Stomach smooth muscle (tissue), 2 donors: ENCODE measurements at regions not wholly inside any gene's neighbourhood (a gene's known extent, or its start where the extent isn't known, plus 50 kb on each side); places are given as distances from the start of the nearest gene placed in this dataset.

Experiments used
- H3K27ac ChIP-seq: one replicate; pipeline ENCODE4 v1.7.0; 2013; ENCODE audit warnings: mild to moderate bottlenecking, low read length, inconsistent platforms
- H3K27me3 ChIP-seq, 2 donors: one replicate each; pipeline ENCODE4 v1.7.0; 2013; ENCODE audit warnings: low read length in 2 of 2; ENCODE audit not compliant: insufficient read depth in 2 of 2, control insufficient read depth in 1 of 2
- H3K36me3 ChIP-seq, 2 donors: one replicate each; pipeline ENCODE4 v1.7.0; 2013; ENCODE audit warnings: low read length in 2 of 2; ENCODE audit not compliant: control insufficient read depth in 2 of 2, insufficient read depth in 2 of 2
- H3K4me1 ChIP-seq: one replicate; pipeline ENCODE4 v1.7.0; 2013; ENCODE audit warnings: low read length; ENCODE audit not compliant: control insufficient read depth, insufficient read depth
- H3K4me3 ChIP-seq, 2 donors: one replicate each; pipeline ENCODE4 v1.7.0; 2013; ENCODE audit warnings: low read length in 2 of 2
- H3K9ac ChIP-seq, 2 donors: one replicate each; pipeline ENCODE4 v1.7.0; 2013; ENCODE audit warnings: low read length in 2 of 2, mild to moderate bottlenecking in 1 of 2
- H3K9me3 ChIP-seq, 2 donors: one replicate each; pipeline ENCODE4 v1.7.0; 2013; ENCODE audit warnings: low read length in 2 of 2; ENCODE audit not compliant: control insufficient read depth in 2 of 2
- donor health status: healthy.
- donor health status: Pancreatic carcinoma.

DNA sequence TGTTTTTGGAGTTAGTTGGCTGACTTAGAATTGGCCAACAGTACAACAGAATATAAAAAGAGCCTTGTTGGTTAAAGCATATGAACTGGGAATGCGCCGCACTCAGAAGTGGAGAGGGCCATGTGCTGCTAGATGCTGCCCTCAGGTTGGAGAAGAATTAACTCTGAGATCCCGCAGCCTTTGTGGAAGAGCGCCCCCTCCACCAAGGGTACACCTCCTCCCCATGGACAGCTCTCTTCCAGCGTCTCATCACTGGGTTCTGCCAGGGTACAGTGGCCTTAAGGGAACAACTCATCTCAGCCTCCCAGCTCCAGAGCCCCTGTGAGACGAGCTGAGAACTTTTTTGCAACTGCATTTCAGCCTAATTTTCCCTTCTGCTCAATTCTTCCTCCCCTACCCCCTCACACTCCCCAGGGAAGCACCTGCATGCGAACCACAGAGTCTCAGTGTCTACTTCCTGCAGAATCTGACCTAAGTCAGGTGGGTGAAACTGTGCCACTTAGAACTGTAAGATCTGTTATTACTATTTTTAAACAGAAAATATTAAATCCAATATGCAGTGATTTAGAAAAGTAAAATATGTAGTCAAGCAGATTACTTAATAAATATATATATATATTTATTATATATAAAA is 380.6 kb downstream of the RAB28 start:
- no peak overlapping the region for H3K27ac ChIP-seq
- H3K9ac ChIP-seq: no peak overlapping the region
- H3K27me3 ChIP-seq: no peaks in the 10 kb centered on the region
- H3K36me3 ChIP-seq: no peaks in the 10 kb centered on the region
- H3K4me1 ChIP-seq: no peaks in the 10 kb centered on the region
- H3K9me3 ChIP-seq: no peaks in the 10 kb centered on the region
- H3K4me3 ChIP-seq: no peak overlapping the region

DNA sequence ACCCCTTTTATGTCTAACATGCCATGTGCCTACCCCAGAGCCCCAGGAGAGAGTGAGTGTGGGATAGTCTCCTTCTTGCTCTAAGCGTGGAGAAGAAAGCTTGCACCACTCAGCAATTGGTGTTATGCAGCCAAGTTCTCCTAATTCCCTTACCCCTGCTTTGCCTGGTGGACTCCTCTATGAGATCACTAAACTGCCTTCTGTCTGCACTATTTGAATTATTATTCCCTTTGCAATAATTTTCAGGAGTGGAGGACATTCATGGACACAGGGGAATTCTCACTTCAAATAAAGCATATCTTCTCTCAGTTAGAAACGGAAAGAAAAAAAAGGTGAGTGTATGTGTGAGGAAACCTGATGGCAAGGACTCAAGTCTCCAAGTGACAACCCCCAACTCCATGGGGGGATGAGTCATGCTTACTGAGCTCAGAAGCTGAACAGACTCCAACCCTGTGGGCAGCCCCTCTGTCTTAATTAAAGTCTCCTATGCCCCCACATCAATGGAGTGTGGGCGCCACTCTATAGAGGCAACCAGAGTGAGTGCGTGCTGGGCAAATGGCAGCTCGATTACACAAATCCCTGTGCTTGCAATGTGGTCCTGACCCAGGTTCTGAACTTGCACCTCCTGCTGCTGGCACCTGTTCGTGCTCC is 381.9 kb downstream of the RAB28 start:
- H3K36me3 ChIP-seq: no peaks in the 10 kb centered on the region
- H3K27ac ChIP-seq: no peak overlapping the region
- H3K9ac ChIP-seq: no peak overlapping the region
- H3K4me1 ChIP-seq: no peaks in the 10 kb centered on the region
- no peaks in the 10 kb centered on the region for H3K9me3 ChIP-seq
- H3K27me3 ChIP-seq: no peaks in the 10 kb centered on the region
- H3K4me3 ChIP-seq: no peak overlapping the region

DNA sequence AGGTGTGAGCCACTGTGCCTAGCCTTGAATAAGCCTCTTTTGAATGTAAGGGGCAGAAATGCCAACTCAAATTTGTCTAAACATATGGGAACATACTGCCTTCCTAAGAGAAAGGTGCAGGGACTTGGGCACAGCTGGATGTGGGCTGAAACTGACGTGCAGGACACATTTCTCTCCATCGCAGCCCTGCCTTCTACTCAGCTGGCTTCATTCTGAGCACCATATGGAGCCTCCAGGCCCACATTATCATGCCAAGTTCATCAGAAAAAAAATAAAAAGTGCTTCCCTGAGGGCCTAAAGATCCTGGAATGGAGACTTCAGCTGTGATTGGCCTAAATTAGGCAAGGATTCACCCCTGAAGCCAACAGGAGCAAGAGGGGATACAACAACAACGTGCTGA is 386.2 kb downstream of the RAB28 start:
- H3K27ac ChIP-seq: no peak overlapping the region
- no peaks in the 10 kb centered on the region for H3K36me3 ChIP-seq
- H3K9me3 ChIP-seq: no peaks in the 10 kb centered on the region
- H3K4me1 ChIP-seq: no peaks in the 10 kb centered on the region
- no peaks in the 10 kb centered on the region for H3K27me3 ChIP-seq
- no peak overlapping the region for H3K9ac ChIP-seq
- no peak overlapping the region for H3K4me3 ChIP-seq

DNA sequence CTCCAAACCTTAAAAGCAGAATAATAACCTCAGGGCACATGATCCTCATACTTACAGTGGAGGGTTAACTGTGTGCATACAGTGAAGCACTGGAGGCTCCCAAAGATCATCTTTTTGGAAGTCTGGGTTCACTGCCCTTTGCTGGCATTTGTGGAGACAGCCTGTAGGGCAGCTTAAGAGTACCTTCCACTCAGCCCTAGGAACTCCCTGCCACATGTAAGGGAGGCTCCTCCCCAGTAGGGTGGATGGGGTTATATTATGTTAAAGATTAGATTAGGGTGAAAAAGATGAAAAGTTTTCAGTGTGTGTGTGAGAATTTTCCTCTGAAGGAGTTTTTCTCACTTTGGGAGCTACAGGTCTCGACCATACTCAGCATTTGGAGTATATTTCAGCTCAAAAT is 388.4 kb downstream of the RAB28 start:
- Histone ChIP-seq H3K9me3 (no peaks in the 10 kb centered on the region), H3K4me3 (no peak overlapping the region), H3K4me1 (no peaks in the 10 kb centered on the region), H3K27ac (no peak overlapping the region), H3K9ac (no peak overlapping the region), H3K36me3 (no peaks in the 10 kb centered on the region), H3K27me3 (no peaks in the 10 kb centered on the region)

DNA sequence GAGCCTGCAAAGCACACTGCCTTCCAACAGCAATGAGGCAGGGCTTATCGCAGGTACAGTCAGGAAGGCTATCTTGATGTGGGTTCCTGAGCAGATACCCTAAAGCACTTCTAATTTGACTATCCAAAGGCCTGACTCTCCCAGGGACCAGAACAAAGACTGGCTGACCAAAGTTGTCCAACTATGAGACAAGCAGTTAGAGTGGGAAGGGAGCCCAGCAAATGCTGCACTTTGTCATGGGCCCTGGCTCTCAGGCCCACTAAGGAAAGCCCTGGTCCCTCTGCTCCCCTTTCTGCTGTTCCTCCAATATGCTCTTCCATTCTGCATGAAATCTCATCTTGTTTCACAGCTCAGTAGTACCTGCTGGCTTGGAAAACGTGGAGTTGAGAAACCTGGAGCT is 391.0 kb downstream of the RAB28 start:
- no peak overlapping the region for H3K27ac ChIP-seq
- H3K9ac ChIP-seq: no peak overlapping the region
- no peaks in the 10 kb centered on the region for H3K9me3 ChIP-seq
- no peaks in the 10 kb centered on the region for H3K36me3 ChIP-seq
- no peaks in the 10 kb centered on the region for H3K27me3 ChIP-seq
- peaks cover 7% of the 10 kb centered on the region for H3K4me1 ChIP-seq
- no peak overlapping the region for H3K4me3 ChIP-seq

DNA sequence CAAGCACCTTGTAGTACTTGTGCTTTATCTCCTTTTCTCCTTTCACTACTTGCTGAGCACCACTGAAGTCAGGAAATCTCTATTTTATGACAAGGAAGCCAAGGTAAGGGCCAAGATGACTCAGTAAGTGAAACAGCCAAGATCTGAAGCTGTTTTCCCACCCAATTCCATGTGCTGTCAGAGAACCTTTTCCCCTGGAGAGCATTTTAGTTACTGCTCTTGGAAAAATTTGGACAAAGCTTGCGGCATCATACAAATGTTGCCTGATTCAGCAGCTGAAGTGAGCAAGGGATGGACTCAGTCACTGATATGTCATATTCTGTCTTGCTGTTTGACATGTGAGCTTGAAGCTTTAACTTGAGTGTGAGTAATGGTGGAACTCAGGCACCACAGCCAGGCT is 391.4 kb downstream of the RAB28 start:
- no peak overlapping the region for H3K4me3 ChIP-seq
- no peaks in the 10 kb centered on the region for H3K36me3 ChIP-seq
- H3K4me1 ChIP-seq: peaks cover 7% of the 10 kb centered on the region
- no peak overlapping the region for H3K9ac ChIP-seq
- no peak overlapping the region for H3K27ac ChIP-seq
- H3K9me3 ChIP-seq: no peaks in the 10 kb centered on the region
- no peaks in the 10 kb centered on the region for H3K27me3 ChIP-seq

DNA sequence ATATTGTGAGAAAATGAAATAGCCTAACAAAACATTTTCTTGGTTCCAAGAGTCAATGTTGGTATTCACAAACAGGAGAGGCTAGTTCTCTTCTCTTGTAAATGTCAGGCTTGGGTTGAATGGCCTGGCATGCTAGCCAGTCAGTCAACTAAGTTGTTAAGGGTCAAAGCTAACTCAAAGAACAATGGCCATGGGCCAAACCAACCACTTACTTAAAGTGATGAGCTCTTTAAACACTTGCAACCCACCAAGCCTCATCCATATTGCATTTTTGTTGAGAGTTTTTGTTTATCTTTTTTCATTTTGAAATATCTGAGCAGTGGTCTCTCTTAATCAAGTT is 394.5 kb downstream of the RAB28 start:
- Histone ChIP-seq H3K9me3 (no peaks in the 10 kb centered on the region), H3K36me3 (no peaks in the 10 kb centered on the region), H3K4me1 (peaks cover 7% of the 10 kb centered on the region), H3K27me3 (no peaks in the 10 kb centered on the region), H3K27ac (no peak overlapping the region), H3K4me3 (no peak overlapping the region), H3K9ac (no peak overlapping the region)

DNA sequence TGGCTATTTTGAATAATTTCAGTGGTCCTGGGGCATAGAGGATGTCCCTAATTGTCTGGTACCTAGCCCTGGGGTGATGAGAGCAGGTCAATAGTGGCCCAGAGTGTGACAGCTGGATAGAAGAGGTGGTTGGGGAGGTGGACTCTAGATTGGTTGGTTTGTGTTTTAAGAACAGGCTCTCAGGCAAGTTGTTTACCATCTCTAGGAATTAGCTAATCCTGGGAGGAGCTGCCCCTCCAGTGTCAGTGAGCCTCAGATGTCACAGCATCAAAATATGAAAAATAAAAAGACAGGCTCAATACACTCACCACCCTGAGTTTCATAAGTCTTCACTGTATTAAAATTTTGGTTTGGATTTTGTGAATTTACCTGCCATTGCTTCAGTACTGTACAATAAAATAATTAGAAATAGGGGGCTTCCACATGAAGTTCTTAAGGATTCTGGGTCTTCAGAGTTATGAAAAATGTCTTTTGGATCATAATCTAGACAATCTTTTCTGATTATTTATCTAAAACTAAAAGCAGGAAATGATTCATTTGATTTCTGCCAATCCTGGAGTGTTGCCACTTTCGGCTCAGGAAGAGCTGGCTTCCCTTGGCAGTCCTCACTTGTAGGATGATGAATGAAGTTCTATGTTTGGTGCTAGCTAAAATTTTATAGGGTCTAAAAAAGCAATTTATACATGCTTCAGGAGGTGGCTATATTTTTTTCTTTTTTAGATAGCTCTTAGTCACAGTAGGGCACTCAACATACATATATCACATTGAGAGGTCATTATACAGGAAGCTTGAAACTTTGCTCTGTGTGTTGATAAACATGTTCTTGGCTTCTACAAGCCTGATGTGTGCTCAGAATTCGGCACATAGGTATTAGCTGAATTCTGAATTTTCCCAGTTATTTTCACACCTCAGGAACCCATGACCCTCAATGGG is 395.1 kb downstream of the RAB28 start:
- Histone ChIP-seq H3K27me3 (no peaks in the 10 kb centered on the region), H3K9me3 (no peaks in the 10 kb centered on the region), H3K27ac (no peak overlapping the region), H3K4me3 (no peak overlapping the region), H3K9ac (no peak overlapping the region), H3K36me3 (no peaks in the 10 kb centered on the region), H3K4me1 (peaks cover 7% of the 10 kb centered on the region)

DNA sequence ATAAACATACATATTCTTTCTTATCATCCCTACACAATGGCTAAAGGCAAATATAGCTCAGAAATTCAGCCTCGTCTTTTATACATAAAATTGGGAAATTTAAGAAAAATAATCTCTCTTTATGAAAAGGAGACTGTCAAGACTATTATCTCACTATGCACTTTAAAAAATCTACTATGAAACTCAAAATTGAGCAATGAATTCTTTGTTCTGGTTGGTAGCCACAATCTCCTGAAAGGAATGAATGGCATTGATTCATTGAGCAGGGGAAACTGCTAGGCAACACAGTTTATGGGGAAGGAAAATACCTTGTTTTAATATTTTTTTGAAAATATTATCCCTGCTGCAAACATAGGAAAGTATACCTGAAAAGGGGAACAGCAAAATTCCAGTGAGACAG is 397.1 kb downstream of the RAB28 start:
- Histone ChIP-seq H3K27ac (no peak overlapping the region), H3K27me3 (no peaks in the 10 kb centered on the region), H3K9ac (no peak overlapping the region), H3K9me3 (no peaks in the 10 kb centered on the region), H3K4me1 (peaks cover 7% of the 10 kb centered on the region), H3K36me3 (no peaks in the 10 kb centered on the region), H3K4me3 (no peak overlapping the region)

DNA sequence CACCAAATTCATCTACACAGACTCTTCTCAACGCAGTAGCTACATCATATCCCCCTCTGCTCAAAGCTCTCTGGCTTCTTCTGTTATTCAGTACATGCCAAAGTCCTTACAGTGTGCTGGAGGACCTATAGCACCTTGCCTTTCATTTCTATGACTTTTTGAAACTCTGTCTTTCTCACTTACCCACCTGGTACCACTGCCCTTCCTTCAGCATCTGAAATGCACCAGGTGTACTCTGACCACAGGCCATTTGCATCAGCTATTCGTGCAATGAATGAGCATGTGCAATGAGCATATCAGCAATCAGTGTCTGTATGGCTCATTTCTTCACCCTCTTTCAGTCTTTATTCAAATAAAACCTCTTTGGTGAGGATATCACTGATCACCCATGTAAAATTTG is 399.9 kb downstream of the RAB28 start:
- Histone ChIP-seq H3K36me3 (no peaks in the 10 kb centered on the region), H3K9me3 (peaks cover 0 to 5% of the 10 kb centered on the region in 2 donors), H3K9ac (no peak overlapping the region), H3K27ac (no peak overlapping the region), H3K4me3 (no peak overlapping the region), H3K27me3 (no peaks in the 10 kb centered on the region), H3K4me1 (peaks cover 7% of the 10 kb centered on the region)

DNA sequence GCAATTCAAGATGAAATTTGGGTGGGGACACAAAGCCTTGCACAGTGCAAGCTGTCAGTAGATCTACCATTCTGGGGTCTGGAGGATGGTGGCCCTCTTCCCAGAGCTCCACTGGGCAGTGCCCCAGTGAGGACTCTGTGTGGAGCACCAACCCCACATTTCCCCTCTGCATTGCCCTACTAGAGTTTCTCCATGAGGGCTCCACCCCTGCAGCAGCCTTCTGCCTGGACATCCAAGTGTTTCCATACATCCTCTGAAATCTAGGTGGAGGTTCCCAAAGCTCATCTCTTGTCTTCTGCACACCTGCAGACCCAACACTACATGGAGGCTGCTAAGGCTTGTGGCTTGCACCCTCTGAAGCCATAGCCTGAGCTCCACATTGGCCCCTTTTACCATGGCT is 402.3 kb downstream of the RAB28 start:
- Histone ChIP-seq H3K9ac (no peak overlapping the region), H3K27ac (no peak overlapping the region), H3K4me3 (no peak overlapping the region), H3K27me3 (no peaks in the 10 kb centered on the region), H3K4me1 (no peaks in the 10 kb centered on the region), H3K9me3 (peaks cover 0 to 5% of the 10 kb centered on the region in 2 donors), H3K36me3 (no peaks in the 10 kb centered on the region)
